Left ventricle myocardium superior (tissue), 1 donor: ENCODE measurements at regions not wholly inside any gene's neighbourhood (a gene's known extent, or its start where the extent isn't known, plus 50 kb on each side); places are given as distances from the start of the nearest gene placed in this dataset.

Source experiments
- ATAC-seq: fragments of 200-7000 bp; cut with Tn5 transposase; one replicate; pipeline ENCODE4 v1.9.1; 2020; ENCODE audit warnings: mild to moderate bottlenecking, moderate library complexity
- DNase-seq: peaks from one replicate; pipeline ENCODE4 v3.0.0-alpha.2; 2020
- intact Hi-C: fragments of 100-400 bp; cut with micrococcal nuclease; formaldehyde crosslinking; loops from one replicate; pipeline ENCODE4 v1.11.0; 2022
- donor health status: DM: no; HTN: yes; CAD: no; lungs with severe emphysema.

DNA sequence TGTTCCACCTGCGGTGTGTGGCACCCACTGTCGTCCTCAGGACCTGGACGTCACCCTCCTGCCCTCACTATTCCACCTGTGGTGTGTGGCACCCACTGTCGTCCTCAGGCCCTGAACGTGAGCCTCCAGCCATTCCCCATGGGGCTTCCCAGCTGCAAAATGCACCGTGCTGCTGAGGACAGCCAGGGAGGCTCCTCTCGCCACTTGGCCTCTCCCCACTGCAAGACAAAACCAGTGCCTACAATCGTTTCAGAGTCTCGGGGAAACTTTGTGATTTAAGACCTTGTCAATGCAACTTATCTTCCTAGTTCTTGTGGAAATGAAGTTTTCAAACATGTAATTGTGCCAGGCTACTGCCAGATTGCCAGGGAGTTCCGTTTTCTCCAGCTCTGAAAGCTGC, 319.3 kb upstream of the SALL3 start:
- DNase-seq (no peak), ATAC-seq (no peak)
- intact Hi-C loops = no loop called here

DNA sequence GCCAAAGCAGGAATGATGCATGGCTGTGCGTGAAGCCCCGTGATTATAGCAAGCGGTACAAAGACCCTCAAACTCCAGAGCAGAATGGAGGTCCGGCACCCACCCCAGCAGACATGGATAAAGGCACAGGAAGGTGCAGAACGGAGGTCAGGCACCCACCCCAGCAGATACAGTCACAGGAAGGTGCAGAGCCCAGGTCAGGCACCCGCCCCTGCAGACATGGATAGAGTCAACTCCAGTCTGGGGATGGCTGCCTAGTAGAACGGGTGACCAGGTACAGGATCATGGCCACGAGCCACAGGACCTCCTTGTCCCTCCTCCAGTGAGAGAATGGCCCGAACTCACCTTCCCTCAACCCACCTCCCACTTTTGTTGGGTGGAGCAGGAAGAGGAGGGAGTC, 318.3 kb upstream of the SALL3 start:
- DNase-seq (no peak), ATAC-seq (no peak)
- intact Hi-C loops = no loop called here

DNA sequence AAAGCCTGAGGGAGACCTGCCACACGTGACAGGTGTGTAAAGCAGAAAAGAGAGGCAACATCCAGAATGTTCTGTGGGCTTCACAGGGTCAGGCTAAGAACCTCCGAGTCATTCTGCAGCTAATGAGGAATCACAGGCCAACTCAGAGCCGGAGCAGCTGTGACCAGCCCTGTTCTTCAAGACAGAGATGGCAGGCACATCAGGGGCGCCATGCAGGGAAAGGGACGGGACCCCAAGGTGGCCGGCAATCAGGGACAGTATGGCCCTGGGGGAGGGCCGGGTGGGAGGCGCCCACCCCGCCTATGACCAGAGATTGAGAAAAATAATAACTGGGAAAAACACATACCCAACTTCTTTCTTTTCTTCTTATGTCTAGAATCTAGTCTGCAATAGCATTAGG, 316.7 kb upstream of the SALL3 start:
- ATAC-seq (no peak), DNase-seq (no peak)
- intact Hi-C loops = no loop called here

DNA sequence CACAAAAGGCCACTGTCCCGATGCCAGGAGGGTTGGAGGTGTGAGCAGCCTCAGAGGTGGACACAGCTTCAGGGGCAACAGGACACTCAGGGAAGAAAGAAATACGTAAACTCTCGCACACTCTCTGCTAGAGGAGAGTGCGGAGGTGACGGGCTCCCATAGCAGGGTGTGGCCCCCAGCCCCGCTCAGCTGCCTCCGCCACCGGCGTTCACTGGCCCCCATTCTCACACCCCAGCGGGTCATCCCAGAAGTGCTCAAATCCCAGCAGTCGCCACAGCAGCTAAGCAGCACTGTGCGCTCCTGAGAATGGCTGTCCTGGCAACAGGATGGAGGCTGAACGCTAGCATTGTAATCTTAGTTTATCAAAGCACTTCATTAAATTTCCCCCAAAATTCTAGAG, 315.6 kb upstream of the SALL3 start:
- intact Hi-C loops = no loop called here
- ATAC-seq (no peak), DNase-seq (no peak)

DNA sequence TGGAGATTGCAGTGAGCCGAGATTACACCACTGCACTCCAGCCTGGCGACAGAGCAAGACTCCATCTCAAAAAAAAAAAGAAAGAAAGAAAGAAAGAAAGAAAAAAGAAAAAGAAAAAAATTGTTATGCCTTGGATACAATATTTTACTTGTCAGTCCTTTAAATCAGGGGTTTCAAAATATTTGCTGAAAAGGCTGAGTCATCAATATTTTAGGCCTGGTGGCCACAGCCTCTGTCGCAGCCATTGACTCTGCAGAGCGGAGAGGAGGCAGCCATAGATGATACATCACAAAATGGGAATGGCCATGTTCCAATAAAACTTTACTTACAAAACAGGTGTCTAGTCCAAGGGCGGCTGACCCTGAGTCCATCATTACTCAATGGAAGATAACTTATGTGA, 314.8 kb upstream of the SALL3 start:
- no peak for ATAC-seq
- intact Hi-C loops = no loop called here
- no peak for DNase-seq

DNA sequence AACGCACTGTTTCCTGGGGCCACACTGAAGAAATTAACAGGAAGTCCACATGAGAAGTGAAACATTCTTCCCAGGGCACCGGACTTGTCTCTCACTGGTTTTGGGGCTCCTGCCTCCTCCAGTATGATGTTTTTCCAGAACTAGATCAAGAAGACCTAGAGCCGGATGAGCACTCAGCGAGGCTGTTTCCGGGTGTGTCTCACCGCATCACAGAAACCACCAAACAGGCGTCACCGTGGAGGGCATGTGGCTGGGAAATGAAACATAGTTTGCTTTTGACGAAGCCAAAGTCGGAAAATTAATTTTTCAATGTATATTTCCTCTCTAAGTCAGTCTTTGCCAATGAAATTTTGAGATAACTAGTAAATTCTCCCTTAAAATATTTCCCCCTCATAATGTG, 314.0 kb upstream of the SALL3 start:
- intact Hi-C loops = no loop called here
- no peak for ATAC-seq
- no peak for DNase-seq

DNA sequence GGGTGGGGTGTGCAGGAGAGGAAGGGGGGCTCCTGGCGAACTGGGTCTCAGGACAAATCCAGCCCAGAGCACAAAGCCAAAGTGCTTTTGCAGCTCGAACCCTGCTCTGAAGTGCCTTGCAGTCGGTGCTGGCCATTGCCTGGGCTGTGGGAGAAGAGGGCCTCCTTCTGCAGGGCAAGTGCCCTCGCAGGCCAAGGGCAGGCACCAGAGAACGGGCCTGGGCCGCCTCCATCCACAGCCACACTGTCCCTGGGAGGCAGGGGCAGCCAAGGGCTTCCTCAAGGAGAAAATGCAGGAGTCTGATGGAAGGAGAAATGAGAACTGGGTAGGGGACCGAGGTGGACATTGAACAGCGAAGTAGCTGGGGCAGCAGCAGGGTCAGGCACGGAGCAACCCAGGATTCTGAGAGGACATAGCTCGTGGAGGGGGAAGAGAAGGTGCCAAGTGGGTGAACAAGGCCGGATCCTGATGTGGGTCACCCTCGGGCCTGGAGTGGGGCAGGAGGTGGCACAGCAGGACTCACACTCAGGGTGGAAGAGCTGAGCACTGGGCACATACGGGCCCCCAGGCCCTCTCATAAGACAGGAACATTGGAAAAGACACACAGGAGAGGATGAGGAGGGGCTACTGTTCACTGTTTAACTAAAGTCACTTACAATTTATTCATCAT, 312.8 kb upstream of the SALL3 start:
- DNase-seq = no peak
- no peak for ATAC-seq
- intact Hi-C loops = no loop called here

DNA sequence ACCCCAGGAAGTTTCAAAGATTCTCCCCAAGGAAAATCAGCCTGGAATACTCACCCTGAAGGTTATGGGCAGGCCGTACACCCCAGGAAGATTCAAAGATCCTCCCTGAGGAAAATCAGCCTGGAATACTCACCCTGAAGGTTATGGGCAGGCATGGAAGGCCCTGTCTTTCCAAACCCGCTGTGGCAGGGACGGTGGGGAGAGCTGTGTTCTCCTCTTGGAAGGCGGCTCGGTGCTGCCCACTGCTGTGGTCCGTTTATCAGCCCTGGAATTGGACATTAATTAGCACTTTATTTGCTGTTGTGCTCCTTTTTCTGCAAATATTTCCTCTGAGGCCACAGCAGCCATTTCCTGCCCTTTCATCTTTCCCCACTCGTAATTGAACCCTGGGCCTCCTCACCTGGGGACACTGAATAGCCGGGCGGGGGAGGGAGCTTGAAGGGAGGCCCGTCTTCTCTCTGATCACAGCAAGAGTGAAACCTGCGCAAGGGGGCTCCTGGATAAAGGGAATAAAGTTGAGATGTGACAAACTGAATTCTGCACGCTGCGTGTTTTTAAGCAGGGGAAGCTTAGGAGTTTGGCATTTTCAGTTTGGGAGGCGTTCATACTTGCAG, 308.7 kb upstream of the SALL3 start:
- intact Hi-C loops = no loop called here
- no peak for DNase-seq
- ATAC-seq = no peak

DNA sequence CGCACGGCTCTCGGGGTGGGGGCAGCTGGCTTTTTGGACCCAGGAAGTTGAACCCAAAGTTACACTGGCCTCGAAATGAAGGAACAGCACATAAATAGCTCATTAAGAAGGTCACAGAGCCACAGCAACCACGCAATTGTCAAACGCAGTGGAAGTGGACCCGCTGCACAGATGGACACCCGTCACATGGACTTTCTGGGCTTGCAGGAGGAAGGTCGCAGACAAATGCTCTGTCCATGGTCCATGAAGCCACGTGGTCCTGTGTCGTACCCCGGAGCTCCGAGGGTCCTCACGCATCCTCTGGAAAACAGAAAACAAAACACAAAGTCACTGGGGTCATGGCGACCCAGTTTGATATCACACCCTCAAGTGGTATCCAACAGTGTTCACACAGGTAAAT, 308.1 kb upstream of the SALL3 start:
- ATAC-seq (no peak), DNase-seq (no peak)
- intact Hi-C loops = no loop called here

DNA sequence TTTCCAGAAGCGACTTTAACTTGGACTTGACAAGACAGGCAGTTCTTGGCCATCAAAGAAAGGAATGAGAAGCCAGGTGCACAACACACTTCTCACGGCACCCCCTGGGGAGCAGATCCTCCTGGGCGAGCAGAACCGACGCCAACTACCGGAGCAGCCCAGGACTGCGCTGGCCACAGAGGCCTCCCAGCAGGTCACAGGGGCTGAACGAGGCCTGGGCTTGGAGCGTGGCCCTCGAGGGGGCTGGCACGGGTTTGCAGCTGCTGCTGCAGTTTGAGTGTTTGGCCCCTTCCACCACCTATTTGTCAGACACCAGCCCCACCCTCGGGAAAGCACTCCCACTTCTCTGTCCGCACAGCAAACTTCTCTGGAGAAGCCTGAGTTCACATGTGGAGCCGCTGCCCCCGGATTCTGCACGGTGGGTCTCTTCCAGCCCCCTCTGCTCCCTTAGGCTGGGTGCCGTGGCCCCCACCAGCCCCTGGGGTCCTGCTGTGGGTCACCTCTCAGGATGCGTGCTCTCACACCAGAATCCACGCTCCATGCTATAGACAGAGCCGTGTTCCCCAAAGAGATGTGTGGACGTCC, 306.7 kb upstream of the SALL3 start:
- ATAC-seq = no peak
- intact Hi-C loops = no loop called here
- DNase-seq = no peak

DNA sequence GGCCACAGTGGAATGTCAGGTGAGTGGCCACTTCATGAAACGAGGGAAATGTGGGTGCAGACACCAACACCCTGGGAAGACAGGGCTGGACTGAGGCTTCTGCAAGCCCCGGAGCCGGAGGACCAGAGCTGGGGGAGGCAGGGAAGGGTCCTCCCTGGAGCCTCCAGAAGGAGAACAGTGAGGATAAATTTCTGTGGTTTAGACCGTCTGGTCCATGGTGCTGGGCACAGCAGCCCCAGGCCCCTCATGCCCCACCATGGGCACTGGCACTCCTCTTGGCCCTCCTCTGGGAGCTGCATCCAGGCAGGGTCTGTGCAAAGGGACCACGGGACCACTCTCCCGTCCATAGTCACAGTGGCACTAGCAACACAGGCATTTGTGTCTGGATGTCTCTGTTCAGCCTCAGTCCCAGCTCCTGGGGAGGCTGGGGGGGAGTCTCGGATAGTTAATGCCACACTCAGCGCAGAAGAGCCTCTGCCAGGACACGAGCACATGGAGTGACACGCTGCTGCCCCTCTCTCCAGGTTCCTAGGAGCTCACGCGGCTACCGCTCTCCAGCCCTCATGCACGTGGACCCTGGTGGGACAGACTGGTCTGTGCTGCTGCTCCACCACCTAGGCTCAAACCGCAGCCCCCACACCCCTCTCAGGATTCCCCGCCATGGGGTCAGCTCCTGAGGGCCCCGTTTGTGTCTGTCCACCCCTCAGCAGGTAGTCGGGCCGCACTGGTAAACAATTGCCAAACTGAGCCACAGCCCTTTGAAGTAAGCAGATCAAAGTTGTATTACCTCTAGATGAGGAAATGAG, 305.9 kb upstream of the SALL3 start:
- DNase-seq = no peak
- intact Hi-C loops = no loop called here
- ATAC-seq = no peak

DNA sequence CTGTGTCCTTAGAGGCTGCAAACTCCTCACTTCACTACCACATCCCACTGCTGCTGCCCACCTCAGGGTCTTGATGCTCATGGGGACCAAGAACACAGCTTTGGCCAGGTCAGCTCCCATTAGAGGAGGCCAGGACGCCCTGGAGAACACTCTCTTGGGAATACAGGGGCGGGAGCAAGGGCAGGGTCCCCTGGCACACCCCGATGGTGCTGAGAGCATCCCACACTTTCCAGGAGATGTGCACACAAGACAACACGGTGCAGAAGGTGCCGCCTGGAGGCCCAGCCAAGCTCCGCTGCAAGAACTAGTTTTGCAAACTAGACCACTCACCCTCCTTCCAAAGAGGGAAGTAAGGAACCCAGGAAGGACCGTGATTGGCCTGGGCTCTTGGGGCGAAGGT, 304.4 kb upstream of the SALL3 start:
- DNase-seq (no peak), ATAC-seq (no peak)
- intact Hi-C loops = no loop called here

DNA sequence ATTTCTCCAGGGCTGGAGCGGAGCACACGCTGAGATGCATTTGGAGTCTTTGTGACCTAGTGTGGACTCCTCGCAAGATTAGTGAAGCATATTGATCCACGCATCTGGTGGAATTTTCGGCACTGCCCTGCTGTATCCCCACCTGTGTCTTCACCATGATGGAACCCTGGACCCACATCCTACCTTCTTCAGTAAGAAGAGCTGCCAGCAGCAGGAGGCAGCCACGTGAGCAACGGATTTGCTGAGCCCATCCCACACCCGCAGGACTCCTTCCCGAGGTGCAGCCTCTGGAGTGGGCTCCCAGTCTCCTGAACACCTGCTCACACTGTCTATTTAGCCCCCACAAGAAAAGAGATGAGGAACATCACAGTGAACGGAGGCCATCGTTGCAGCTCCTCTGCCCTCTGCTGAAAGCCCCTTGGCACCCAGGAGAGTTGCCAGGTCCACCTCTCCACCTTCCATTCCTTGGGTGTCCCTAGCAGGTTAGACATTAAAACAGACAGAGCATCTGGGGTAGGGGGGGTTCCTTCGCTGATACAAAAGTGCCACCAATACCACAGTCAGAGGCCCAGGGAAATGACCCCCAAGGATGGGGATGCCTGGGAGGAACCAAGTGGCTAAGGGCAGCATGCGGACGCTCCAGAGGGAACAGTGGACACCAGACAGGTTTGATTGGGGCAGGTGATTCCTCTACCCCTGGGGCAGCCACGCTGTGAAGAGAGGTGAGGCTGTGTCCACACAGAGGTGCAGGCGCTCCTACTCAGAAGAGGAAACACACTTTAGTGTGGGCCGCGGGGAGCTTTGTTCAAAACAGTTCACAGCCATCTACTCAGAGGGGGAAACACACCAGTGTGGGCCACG, 302.8 kb upstream of the SALL3 start:
- no peak for ATAC-seq
- no peak for DNase-seq
- intact Hi-C loops = no loop called here

DNA sequence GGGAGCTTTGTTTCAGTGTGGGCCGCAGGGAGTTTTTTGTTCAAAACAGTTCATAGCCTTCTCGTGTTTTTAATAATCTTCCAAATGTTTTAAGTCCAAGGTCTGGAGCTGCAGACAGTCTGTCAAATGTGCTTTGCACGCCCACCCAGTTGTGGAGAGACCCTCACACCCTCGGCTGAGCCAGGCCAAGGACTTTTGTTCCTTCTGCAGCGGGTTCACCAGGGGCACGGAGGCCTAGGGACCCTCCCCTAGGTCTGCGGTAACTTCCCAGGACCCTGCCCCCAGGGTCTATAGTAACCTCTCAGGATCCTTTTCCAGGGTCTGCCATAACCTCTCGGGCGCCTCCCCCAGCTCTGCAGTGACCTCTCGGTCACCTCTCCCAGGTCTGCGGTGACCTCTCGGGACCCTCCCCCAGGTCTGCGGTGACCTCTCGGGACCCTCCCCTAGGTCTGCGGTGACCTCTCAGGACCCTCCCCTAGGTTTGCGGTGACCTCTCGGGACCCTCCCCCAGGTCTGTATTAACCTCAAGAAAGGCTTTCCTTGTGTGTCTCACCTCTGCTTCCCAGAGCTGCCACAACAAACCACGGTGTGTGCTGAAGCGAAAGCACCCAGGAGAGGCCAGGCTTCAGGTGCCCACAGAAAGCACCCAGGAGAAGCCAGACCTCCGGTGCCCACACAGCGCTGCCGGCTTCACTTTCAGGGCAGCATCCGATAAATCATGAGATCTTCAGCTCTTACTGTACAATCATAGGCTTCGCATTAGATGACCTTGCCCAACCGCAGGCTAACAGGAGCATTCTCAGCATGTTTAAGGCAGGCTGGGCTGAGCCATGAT, 301.9 kb upstream of the SALL3 start:
- intact Hi-C loops = no loop called here
- ATAC-seq = no peak
- DNase-seq = no peak

DNA sequence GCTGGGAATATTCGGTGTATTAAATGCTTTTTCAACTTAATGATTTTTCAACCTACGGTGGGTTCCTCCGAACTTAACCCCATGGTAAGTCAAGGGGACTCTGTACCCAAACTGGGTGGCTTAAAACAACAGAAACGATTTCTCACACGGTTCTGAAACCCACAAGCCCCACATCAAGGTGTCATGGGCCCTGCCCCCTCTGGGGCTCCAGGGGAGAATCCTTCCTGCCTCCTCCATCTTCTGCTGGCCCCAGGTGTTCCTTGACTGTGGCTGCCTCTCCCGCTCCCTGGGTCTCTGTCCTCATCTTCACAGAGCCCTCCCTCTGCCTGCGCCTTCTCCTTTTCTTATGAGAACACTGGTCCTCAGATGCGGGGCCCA, 301.3 kb upstream of the SALL3 start:
- ATAC-seq (no peak), DNase-seq (no peak)
- intact Hi-C loops = no loop called here

DNA sequence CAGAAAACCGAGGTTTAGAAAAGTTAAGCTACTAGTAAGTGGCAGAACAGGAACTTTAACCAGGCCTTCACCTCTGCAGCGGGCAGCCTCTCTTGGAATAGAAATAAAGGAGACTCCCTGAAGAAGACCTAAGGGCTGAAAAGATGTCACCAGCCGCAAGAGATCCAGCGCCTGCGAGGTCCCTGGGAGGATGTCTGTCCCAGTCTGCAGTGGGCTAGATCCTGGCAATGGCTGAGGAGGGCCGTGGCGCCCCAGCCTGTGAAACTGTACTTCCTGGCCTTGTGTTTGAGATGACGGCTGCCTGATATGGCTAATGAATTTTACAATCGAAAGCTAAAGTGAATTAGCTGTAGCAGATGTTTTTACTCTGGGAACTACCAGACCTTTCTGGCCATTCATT, 300.6 kb upstream of the SALL3 start:
- ATAC-seq (no peak), DNase-seq (no peak)
- intact Hi-C loops = no loop called here

DNA sequence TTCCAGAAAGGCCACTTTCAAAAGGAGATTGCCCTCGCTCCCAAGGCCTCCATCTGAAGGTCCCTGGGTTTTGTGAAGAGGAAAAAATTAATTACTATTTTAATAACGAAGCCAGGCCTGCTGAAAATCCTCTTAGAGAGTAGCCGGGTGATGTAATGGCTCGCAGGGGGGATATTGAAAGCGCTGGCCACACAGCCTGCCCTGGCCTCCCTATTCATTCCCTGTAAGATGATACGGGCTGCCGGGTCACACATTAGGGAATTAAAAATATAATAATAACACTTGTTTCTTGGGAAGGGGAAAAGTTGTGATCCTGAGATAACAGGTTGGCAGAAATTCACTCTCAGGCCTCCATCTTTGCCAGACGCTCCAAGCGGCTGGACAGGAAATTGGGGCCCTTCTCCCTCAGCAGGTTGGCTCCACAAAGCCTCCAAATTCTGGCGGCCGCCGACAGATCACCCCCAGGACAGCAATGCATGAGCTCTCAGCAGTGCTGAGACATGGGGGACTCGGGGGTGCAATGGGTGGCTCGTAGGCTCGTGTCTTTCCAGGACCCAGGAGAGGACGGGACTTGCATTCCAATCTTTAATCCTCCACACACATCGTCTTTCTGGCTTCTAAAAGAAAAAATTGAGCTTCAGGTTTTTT, 299.9 kb upstream of the SALL3 start:
- ATAC-seq (no peak), DNase-seq (no peak)
- intact Hi-C loops = no loop called here

DNA sequence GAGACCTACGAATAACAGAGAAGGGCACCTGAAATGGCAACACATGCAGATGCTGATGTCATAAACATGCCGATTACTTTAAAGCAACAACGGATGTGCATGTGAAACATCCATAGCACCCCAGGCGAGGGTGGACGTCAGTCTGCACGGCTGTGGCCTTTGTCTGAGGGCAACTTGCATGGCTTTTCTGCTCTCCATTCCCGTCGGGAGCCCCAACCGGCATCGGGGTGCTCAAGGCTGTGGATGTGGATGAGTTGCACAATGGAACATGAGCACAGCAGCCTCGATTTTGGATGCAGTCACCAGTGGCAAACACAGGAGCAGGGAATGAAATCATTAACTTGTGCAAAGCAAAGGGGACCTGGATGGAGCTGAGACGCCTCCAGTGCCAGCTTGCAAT, 298.2 kb upstream of the SALL3 start:
- ATAC-seq (no peak), DNase-seq (no peak)
- intact Hi-C loops = no loop called here
